DND-41 (cell line): ENCODE measurements at regions not wholly inside any gene's neighbourhood (a gene's known extent, or its start where the extent isn't known, plus 50 kb on each side); places are given as distances from the start of the nearest gene placed in this dataset.

Experiments
- EZH2 ChIP-seq: IDR thresholded peaks from 3 replicates; pipeline ENCODE4 v1.6.1; 2012; ENCODE audit warnings: borderline replicate concordance, low read depth, mild to moderate bottlenecking, moderate library complexity, low read length, inconsistent platforms; ENCODE audit not compliant: severe bottlenecking
- TF ChIP-seq, protein P1 (sequence below): IDR thresholded peaks from 2 replicates; pipeline ENCODE4 v1.5.1; 2012; ENCODE audit warnings: borderline replicate concordance, low read length, moderate library complexity, mild to moderate bottlenecking; ENCODE audit not compliant: poor library complexity, severe bottlenecking; ENCODE audit errors: extremely low read depth

DNA sequence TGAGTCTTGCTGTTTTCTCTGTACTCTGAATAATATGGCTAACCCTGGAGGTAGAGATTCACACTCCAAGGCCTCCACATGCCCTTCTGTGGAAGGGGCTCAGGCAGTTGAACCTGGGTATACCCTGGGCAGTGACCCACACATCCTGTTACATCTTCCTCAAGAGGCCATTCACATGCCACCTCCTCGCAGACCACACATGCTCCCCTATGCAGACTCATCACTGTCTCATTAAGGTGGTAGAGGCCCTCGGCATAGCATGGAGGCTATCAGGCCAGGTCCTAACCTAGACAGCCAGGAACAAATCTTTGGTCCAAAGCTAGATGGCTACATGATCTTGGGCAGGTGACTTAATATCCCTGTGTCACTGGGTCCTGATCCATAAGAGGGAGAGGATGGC, 363.9 kb upstream of the ZNF507 start:
- TF ChIP-seq, protein P1, sequence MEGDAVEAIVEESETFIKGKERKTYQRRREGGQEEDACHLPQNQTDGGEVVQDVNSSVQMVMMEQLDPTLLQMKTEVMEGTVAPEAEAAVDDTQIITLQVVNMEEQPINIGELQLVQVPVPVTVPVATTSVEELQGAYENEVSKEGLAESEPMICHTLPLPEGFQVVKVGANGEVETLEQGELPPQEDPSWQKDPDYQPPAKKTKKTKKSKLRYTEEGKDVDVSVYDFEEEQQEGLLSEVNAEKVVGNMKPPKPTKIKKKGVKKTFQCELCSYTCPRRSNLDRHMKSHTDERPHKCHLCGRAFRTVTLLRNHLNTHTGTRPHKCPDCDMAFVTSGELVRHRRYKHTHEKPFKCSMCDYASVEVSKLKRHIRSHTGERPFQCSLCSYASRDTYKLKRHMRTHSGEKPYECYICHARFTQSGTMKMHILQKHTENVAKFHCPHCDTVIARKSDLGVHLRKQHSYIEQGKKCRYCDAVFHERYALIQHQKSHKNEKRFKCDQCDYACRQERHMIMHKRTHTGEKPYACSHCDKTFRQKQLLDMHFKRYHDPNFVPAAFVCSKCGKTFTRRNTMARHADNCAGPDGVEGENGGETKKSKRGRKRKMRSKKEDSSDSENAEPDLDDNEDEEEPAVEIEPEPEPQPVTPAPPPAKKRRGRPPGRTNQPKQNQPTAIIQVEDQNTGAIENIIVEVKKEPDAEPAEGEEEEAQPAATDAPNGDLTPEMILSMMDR = no peak
- TF ChIP-seq EZH2 = no peak
